Tibial nerve (tissue), 4 donors: ENCODE measurements at regions not wholly inside any gene's neighbourhood (a gene's known extent, or its start where the extent isn't known, plus 50 kb on each side); places are given as distances from the start of the nearest gene placed in this dataset.

Experiments used
- CTCF ChIP-seq, 5 experiments: fragments of 200-600 bp in 3 of 5; fragments of 450-650 bp in 2 of 5; sonication (generic) in 3 of 5; IDR thresholded peaks; one replicate each; pipeline ENCODE4 v1.5.1; 2016 to 2019; ENCODE audit warnings: antibody characterized with exemption in 5 of 5, mild to moderate bottlenecking in 3 of 5, moderate library complexity in 2 of 5
- EP300 ChIP-seq, 2 donors: sonication (generic); formaldehyde crosslinking; IDR thresholded peaks; one replicate each; pipeline ENCODE4 v1.6.1; 2017; ENCODE audit warnings: antibody characterized with exemption in 2 of 2, mild to moderate bottlenecking in 1 of 2
- POLR2A ChIP-seq, 2 donors: fragments of 450-650 bp; IDR thresholded peaks; one replicate each; pipeline ENCODE4 v1.6.1; 2017; ENCODE audit warnings: antibody characterized with exemption in 2 of 2, mild to moderate bottlenecking in 2 of 2, moderate library complexity in 2 of 2

- no peak for TF ChIP-seq CTCF (IDR thresholded peaks at IDR 0.05)
- TF ChIP-seq POLR2A (IDR thresholded peaks at IDR 0.05): no peak
- no peak for TF ChIP-seq EP300 (IDR thresholded peaks at IDR 0.05)
Measured at GRCh38 chr5:54795777-54796176, 189.6 kb downstream of the ESM1 start.
